ENCODE measurements at regions not wholly inside any gene's neighbourhood (a gene's known extent, or its start where the extent isn't known, plus 50 kb on each side); places are given as distances from the start of the nearest gene placed in this dataset.
"Not testable (repeated sequence)": the region's sequence is repeated elsewhere in the genome, so short reads cannot be mapped to it uniquely, and the experiment has no call there.

GRCh38 chr5:24170930-24171329 lies 473.8 kb downstream of the CDH10 start:
- not testable (repeated sequence) for TF ChIP-seq POLR2A (IDR thresholded peaks at IDR 0.05; ENCODE audit: low read depth)
- TF ChIP-seq, protein P1, sequence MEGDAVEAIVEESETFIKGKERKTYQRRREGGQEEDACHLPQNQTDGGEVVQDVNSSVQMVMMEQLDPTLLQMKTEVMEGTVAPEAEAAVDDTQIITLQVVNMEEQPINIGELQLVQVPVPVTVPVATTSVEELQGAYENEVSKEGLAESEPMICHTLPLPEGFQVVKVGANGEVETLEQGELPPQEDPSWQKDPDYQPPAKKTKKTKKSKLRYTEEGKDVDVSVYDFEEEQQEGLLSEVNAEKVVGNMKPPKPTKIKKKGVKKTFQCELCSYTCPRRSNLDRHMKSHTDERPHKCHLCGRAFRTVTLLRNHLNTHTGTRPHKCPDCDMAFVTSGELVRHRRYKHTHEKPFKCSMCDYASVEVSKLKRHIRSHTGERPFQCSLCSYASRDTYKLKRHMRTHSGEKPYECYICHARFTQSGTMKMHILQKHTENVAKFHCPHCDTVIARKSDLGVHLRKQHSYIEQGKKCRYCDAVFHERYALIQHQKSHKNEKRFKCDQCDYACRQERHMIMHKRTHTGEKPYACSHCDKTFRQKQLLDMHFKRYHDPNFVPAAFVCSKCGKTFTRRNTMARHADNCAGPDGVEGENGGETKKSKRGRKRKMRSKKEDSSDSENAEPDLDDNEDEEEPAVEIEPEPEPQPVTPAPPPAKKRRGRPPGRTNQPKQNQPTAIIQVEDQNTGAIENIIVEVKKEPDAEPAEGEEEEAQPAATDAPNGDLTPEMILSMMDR (IDR thresholded peaks at IDR 0.05): not testable (repeated sequence)

Measured in esophagus muscularis mucosa (tissue), 3 donors.